GDM1 (cell line): ENCODE measurements at regions not wholly inside any gene's neighbourhood (a gene's known extent, or its start where the extent isn't known, plus 50 kb on each side); places are given as distances from the start of the nearest gene placed in this dataset.
"Not testable (repeated sequence)": the region's sequence is repeated elsewhere in the genome, so short reads cannot be mapped to it uniquely, and the experiment has no call there.

ENCODE experiments used
- DNase-seq: peaks from one replicate; lab custom pipeline; 2025; lab: John Stamatoyannopoulos, UW

DNA sequence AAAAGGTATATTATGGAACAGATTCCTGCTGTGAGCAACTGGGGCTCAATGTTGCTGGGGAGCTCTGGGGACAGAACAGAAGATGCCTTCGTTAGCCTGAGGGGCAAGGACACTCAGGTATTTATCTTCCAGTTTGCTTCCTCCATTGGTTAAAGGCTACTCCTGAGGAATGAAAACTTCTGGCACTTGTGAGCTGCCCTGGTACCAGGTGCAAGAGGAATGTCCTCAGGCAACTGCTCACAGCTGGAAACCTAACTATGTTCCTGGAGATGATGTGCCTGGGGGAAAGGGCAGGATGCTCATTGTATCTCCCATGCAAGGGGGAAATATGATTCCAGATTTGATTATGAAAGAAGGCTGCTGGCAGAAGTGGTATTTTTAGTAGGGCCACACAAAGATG lies 54.0 kb upstream of the BBX start:
- no peak for DNase-seq

DNA sequence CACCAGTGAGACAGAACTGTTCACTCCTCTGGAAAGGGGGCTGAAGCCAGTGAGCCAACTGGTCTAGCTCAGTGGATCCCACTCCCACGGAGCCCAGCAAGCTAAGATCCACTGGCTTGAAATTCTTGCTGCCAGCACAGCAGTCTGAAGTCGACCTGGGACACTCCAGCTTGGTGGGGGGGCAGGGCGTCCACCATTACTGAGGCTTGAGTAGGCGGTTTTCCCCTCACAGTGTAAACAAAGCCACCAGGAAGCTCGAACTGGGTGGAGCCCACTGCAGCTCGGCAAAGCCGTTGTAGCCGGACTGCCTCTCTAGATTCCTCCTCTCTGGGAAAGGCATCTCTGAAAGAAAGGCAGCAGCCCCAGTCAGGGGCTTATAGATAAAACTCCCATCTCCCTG lies 52.3 kb upstream of the BBX start:
- not testable (repeated sequence) for DNase-seq
